ENCODE measurements at regions not wholly inside any gene's neighbourhood (a gene's known extent, or its start where the extent isn't known, plus 50 kb on each side); places are given as distances from the start of the nearest gene placed in this dataset.

DNA sequence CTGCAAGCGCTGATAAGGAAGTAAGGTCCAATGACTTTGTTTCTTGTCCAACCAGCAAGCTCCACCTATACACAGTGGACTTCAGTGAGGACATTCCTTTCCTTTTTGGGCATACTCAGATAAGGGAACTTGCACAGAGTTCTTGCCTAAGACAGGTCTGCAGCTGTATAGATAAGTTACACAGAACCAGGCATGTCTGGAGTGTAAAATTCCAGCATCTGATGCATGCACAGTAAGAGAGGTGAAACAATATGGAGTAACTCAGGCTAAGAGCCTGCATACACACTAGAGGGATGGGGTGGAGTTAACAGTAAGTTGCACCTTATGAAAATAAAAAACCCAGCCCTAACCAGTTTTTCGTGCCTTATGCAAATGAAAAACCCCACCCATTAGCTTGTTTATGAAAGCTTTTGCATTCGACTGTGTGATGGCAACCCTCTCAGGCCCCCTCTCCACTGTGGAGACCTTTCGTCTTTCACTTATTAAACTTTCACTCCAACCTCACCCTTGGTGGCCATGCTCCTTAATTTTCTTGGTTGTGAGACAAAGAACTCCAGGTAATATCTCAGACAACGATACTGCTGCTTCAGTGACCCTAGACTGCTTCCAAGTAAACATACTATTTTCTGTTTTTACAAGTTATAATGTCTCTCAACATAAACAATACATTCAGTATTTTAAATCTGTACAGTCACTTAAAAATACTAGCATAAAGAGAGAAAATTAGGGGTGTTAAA is 2859.0 kb upstream of the PCDH20 start:
- POLR2A ChIA-PET, result no interaction called here
- TF ChIP-seq, protein P1, sequence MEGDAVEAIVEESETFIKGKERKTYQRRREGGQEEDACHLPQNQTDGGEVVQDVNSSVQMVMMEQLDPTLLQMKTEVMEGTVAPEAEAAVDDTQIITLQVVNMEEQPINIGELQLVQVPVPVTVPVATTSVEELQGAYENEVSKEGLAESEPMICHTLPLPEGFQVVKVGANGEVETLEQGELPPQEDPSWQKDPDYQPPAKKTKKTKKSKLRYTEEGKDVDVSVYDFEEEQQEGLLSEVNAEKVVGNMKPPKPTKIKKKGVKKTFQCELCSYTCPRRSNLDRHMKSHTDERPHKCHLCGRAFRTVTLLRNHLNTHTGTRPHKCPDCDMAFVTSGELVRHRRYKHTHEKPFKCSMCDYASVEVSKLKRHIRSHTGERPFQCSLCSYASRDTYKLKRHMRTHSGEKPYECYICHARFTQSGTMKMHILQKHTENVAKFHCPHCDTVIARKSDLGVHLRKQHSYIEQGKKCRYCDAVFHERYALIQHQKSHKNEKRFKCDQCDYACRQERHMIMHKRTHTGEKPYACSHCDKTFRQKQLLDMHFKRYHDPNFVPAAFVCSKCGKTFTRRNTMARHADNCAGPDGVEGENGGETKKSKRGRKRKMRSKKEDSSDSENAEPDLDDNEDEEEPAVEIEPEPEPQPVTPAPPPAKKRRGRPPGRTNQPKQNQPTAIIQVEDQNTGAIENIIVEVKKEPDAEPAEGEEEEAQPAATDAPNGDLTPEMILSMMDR (IDR thresholded peaks at IDR 0.05; ENCODE audit: control extremely low read depth, extremely low read depth, low read depth, missing control alignments), result no peak
- DNase-seq (ENCODE audit: extremely low spot score), result no peak
- CTCF ChIA-PET, result no interaction called here

DNA sequence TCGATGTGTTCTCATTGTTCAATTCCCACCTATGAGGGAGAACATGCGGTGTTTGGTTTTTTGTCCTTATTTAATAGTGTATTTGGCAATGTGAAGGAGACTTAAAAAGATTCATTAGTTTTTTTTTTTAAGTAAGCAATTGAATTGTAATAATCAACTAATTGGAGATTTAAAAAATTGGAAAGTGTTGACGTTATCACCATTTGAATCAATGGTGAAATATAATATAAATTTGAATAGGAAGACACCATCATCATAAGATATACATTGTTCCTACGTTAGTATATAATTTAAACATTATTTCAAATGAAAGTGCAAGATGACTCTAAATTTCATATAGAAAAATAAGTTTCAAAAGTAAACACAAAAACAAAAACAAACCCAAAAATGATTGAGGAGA is 2858.1 kb upstream of the PCDH20 start:
- TF ChIP-seq, protein P1 (IDR thresholded peaks at IDR 0.05; ENCODE audit: control extremely low read depth, extremely low read depth, low read depth, missing control alignments), result no peak
- DNase-seq (ENCODE audit: extremely low spot score), result no peak
- ChIA-PET POLR2A (no interaction called here), CTCF (no interaction called here)

- POLR2A ChIA-PET, result no interaction called here
- no peak for DNase-seq (ENCODE audit: extremely low spot score)
- TF ChIP-seq, protein P1 (IDR thresholded peaks at IDR 0.05; ENCODE audit: control extremely low read depth, extremely low read depth, low read depth, missing control alignments), result no peak
- CTCF ChIA-PET, result interaction anchor here (1.0 kb wide), 2 partner anchors 10 to 23 kb away, joined by 3 to 4 read pairs; no protein-coding TSS in a partner anchor
Measured at GRCh38 chr13:64272681-64273080, 2857.0 kb upstream of the PCDH20 start.

- CTCF ChIA-PET, result interaction anchor here (1.0 kb wide), 1 partner anchor 28 kb away, joined by 3 read pairs; no protein-coding TSS in a partner anchor
- TF ChIP-seq, protein P1 (IDR thresholded peaks at IDR 0.05; ENCODE audit: control extremely low read depth, extremely low read depth, low read depth, missing control alignments), result no peak
- DNase-seq (ENCODE audit: extremely low spot score), result no peak
- POLR2A ChIA-PET, result no interaction called here
Measured at GRCh38 chr13:64266024-64266423, 2850.4 kb upstream of the PCDH20 start.

DNA sequence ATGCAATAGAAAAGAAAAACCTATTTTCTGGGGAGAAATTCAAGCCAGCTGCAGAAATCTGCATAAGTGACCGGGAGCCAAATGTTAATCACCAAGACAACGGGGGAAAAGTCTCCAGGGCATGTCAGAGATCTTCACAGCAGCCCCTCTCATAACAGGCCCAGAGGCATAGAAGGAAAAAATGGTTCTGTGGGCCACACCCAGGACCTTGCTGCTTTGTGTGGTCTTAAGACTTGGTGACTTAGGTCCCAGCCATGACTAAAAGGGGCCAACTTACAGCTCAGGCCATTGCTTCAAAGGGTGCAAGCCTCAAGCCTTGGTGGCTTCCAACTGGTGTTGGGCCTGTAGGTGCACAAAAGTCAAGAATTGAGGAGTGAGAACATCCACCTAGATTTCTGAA is 2847.6 kb upstream of the PCDH20 start:
- DNase-seq (ENCODE audit: extremely low spot score), result no peak
- ChIA-PET POLR2A (no interaction called here), CTCF (interaction anchor here (1.1 kb wide), 1 partner anchor 9 kb away, joined by 3 read pairs; no protein-coding TSS in a partner anchor)
- TF ChIP-seq, protein P1 (IDR thresholded peaks at IDR 0.05; ENCODE audit: control extremely low read depth, extremely low read depth, low read depth, missing control alignments), result no peak

- ChIA-PET CTCF (interaction anchor here (0.9 kb wide), 1 partner anchor 8 kb away, joined by 3 read pairs; no protein-coding TSS in a partner anchor), POLR2A (no interaction called here)
- DNase-seq (ENCODE audit: extremely low spot score), result no peak
- TF ChIP-seq, protein P1 (IDR thresholded peaks at IDR 0.05; ENCODE audit: control extremely low read depth, extremely low read depth, low read depth, missing control alignments), result no peak
Measured at GRCh38 chr13:64256751-64257150, 2841.1 kb upstream of the PCDH20 start.
